H1 (cell line): ENCODE measurements at regions not wholly inside any gene's neighbourhood (a gene's known extent, or its start where the extent isn't known, plus 50 kb on each side); places are given as distances from the start of the nearest gene placed in this dataset.

Experiments
- CTCF ChIA-PET: fragments of 300-600 bp; sonication (Branson Sonifier 250); formaldehyde crosslinking; loops from one replicate; lab custom pipeline; 2021; ENCODE audit not compliant: partially characterized antibody; lab: Charles Lee
- POLR2A ChIA-PET: fragments of 300-600 bp; sonication (Branson Sonifier 250); formaldehyde crosslinking; loops from one replicate; lab custom pipeline; 2021; ENCODE audit warnings: inconsistent platforms; ENCODE audit not compliant: partially characterized antibody; lab: Charles Lee
- DNase-seq, 2 experiments: peaks; one replicate each; pipeline versions ENCODE4 v3.0.0 to v3.0.0-alpha.2; 2010 to 2022; ENCODE audit warnings: low spot score in 2 of 2, low read depth in 1 of 2, mixed read lengths in 1 of 2
- FAIRE-seq: peaks from 2 replicates; lab custom pipeline; 2011; peaks lifted over from hg19 to GRCh38; lab: Jason Lieb, UNC
- H2AFZ ChIP-seq: 2 replicates; pipeline ENCODE4 v1.8.1; 2012; ENCODE audit warnings: low read length, inconsistent platforms
- H2AK5ac ChIP-seq: 2 replicates; pipeline ENCODE4 v1.6.1; 2013; ENCODE audit warnings: low read depth, low read length
- H2BK120ac ChIP-seq: replicated peaks from 2 replicates; pipeline ENCODE3; 2013; ENCODE audit warnings: low read depth, low read length, inconsistent platforms
- H2BK12ac ChIP-seq: 2 replicates; pipeline ENCODE4 v1.6.1; 2013; ENCODE audit warnings: low read depth, low read length
- H2BK15ac ChIP-seq: 2 replicates; pipeline ENCODE4 v1.6.1; 2013; ENCODE audit warnings: low read length
- H2BK20ac ChIP-seq: 2 replicates; pipeline ENCODE4 v1.6.1; 2013; ENCODE audit warnings: low read length
- H2BK5ac ChIP-seq: 2 replicates; pipeline ENCODE4 v1.6.1; 2013; ENCODE audit warnings: low read depth, low read length
- H3K14ac ChIP-seq: 2 replicates; pipeline ENCODE4 v1.6.1; 2013; ENCODE audit warnings: inconsistent platforms; ENCODE audit not compliant: insufficient read length
- H3K18ac ChIP-seq: 2 replicates; pipeline ENCODE4 v1.6.1; 2013; ENCODE audit warnings: low read length; ENCODE audit errors: extremely low read depth
- H3K23ac ChIP-seq: 2 replicates; pipeline ENCODE4 v1.6.1; 2013; ENCODE audit warnings: inconsistent platforms; ENCODE audit not compliant: insufficient read length
- H3K23me2 ChIP-seq: 2 replicates; pipeline ENCODE4 v1.6.1; 2013; ENCODE audit warnings: low read depth, low read length
- H3K27ac ChIP-seq: 2 replicates; pipeline ENCODE4 v1.6.1; 2011; ENCODE audit warnings: low read depth, low read length, inconsistent platforms
- H3K27me3 ChIP-seq, 4 experiments: replicated peaks in 1 of 4; 1 replicate in 1 of 4; 2 replicates in 3 of 4; pipeline versions ENCODE4 v1.6.1 to v1.8.1; 2011 to 2013; ENCODE audit warnings: low read length in 3 of 4, mild to moderate bottlenecking in 3 of 4, inconsistent platforms in 2 of 4, mixed read lengths in 2 of 4, moderate library complexity in 1 of 4; ENCODE audit not compliant: control insufficient read depth in 3 of 4, insufficient read depth in 3 of 4; ENCODE audit errors: extremely low read depth in 1 of 4
- H3K36me3 ChIP-seq, 4 experiments: 2 replicates each; pipeline versions ENCODE4 v1.6.1 to v1.8.1; 2011 to 2013; ENCODE audit warnings: mild to moderate bottlenecking in 4 of 4, low read length in 3 of 4, moderate library complexity in 2 of 4, control low read depth in 1 of 4, inconsistent platforms in 1 of 4; ENCODE audit not compliant: insufficient read depth in 4 of 4, control insufficient read depth in 2 of 4
- H3K4ac ChIP-seq: replicated peaks from 2 replicates; pipeline ENCODE3; 2013; ENCODE audit warnings: low read length, low read depth, mixed read lengths, inconsistent platforms; ENCODE audit not compliant: insufficient read length
- H3K4me1 ChIP-seq, 4 experiments: replicated peaks in 1 of 4; 1 replicate in 1 of 4; 2 replicates in 3 of 4; pipeline versions ENCODE4 v1.6.1 to v1.8.1; 2011 to 2013; ENCODE audit warnings: low read length in 3 of 4, inconsistent platforms in 2 of 4, mixed read lengths in 1 of 4; ENCODE audit not compliant: insufficient read depth in 4 of 4, control insufficient read depth in 3 of 4
- H3K4me2 ChIP-seq, 2 experiments: 2 replicates each; pipeline versions ENCODE4 v1.6.1 to v1.8.1; 2011 to 2013; ENCODE audit warnings: low read depth in 2 of 2, low read length in 2 of 2, control low read depth in 1 of 2, inconsistent platforms in 1 of 2, mild to moderate bottlenecking in 1 of 2; ENCODE audit not compliant: insufficient read depth in 1 of 2
- H3K4me3 ChIP-seq, 4 experiments: fragments of 200-600, 300-600 bp in 1 of 4; sonication (generic), shearing (Covaris generic), sonication (Bioruptor Twin) in 1 of 4; 2 replicates each; pipeline versions ENCODE4 v1.5.1 to v1.8.1; 2011 to 2016; ENCODE audit warnings: low read length in 4 of 4, low read depth in 3 of 4, control low read depth in 2 of 4, inconsistent platforms in 2 of 4, mild to moderate bottlenecking in 2 of 4, mixed read lengths in 1 of 4, moderate library complexity in 1 of 4; ENCODE audit not compliant: insufficient read depth in 2 of 4; ENCODE audit errors: extremely low read depth in 1 of 4
- H3K56ac ChIP-seq: replicated peaks from 2 replicates; pipeline ENCODE3; 2013; ENCODE audit warnings: low read depth, mild to moderate bottlenecking, mixed read lengths, low read length, inconsistent platforms; ENCODE audit not compliant: insufficient read length
- H3K79me1 ChIP-seq: 2 replicates; pipeline ENCODE4 v1.6.1; 2013; ENCODE audit warnings: low read depth, low read length, control low read depth
- H3K79me2 ChIP-seq, 2 experiments: 2 replicates each; pipeline versions ENCODE4 v1.6.1 to v1.8.1; 2012 to 2013; ENCODE audit warnings: low read length in 2 of 2, mild to moderate bottlenecking in 2 of 2, inconsistent platforms in 1 of 2; ENCODE audit not compliant: insufficient read depth in 2 of 2, control insufficient read depth in 1 of 2
- H3K9ac ChIP-seq, 4 experiments: replicated peaks in 1 of 4; 1 replicate in 1 of 4; 2 replicates in 3 of 4; pipeline versions ENCODE4 v1.6.1 to v1.8.1; 2011 to 2013; ENCODE audit warnings: low read depth in 3 of 4, low read length in 3 of 4, control low read depth in 2 of 4, mild to moderate bottlenecking in 2 of 4, moderate library complexity in 2 of 4, inconsistent platforms in 1 of 4; ENCODE audit errors: extremely low read depth in 1 of 4
- H3K9me3 ChIP-seq, 2 experiments: 2 replicates each; pipeline versions ENCODE4 v1.6.1 to v1.8.1; 2012 to 2013; ENCODE audit warnings: mild to moderate bottlenecking in 2 of 2, moderate library complexity in 2 of 2, control low read depth in 1 of 2, inconsistent platforms in 1 of 2, low read depth in 1 of 2, low read length in 1 of 2, mixed read lengths in 1 of 2; ENCODE audit not compliant: insufficient read depth in 2 of 2
- H4K20me1 ChIP-seq, 2 experiments: replicated peaks in 1 of 2; 2 replicates each; pipeline versions ENCODE3 to v1.8.1; 2011 to 2013; ENCODE audit warnings: inconsistent platforms in 2 of 2, low read length in 2 of 2, mild to moderate bottlenecking in 1 of 2; ENCODE audit not compliant: insufficient read depth in 2 of 2, control insufficient read depth in 1 of 2
- H4K5ac ChIP-seq: 2 replicates; pipeline ENCODE4 v1.6.1; 2013; ENCODE audit warnings: low read length, low read depth, mixed read lengths, inconsistent platforms; ENCODE audit not compliant: insufficient read length
- H4K8ac ChIP-seq: 2 replicates; pipeline ENCODE4 v1.8.0; 2013; ENCODE audit warnings: mild to moderate bottlenecking, moderate library complexity, low read length, inconsistent platforms; ENCODE audit not compliant: insufficient read depth; ENCODE audit errors: extremely low read depth
- H4K91ac ChIP-seq: replicated peaks from 2 replicates; pipeline ENCODE3; 2013; ENCODE audit warnings: low read length, mixed read lengths, inconsistent platforms; ENCODE audit not compliant: insufficient read length
- PHF8 ChIP-seq: fragments of 200-600 bp; sonication (generic); conservative IDR thresholded peaks from 2 replicates; pipeline ENCODE4 v1.7.1; 2012; ENCODE audit warnings: low read depth, mild to moderate bottlenecking, inconsistent platforms, low read length, moderate library complexity
- TAF1 ChIP-seq: IDR thresholded peaks from 2 replicates; pipeline ENCODE4 v1.6.1; 2011; ENCODE audit warnings: mild to moderate bottlenecking, low read depth, low read length
- WGBS, 2 experiments: shearing (Covaris generic) in 1 of 2; methylation state at CpG; one replicate each; pipeline versions ENCODE4 v1.1.6 to v1.1.7; 2013 to 2015; ENCODE audit warnings: low lambda C conversion rate in 2 of 2, mixed read lengths in 2 of 2, inconsistent platforms in 1 of 2, low coverage in 1 of 2, missing lambda C conversion rate in 1 of 2; ENCODE audit not compliant: insufficient replicate concordance in 2 of 2, insufficient coverage in 1 of 2, insufficient read length in 1 of 2; ENCODE audit errors: extremely low coverage in 1 of 2, missing lambda C conversion rate in 1 of 2; 5-methylcytosine and 5-hydroxymethylcytosine counted together

DNA sequence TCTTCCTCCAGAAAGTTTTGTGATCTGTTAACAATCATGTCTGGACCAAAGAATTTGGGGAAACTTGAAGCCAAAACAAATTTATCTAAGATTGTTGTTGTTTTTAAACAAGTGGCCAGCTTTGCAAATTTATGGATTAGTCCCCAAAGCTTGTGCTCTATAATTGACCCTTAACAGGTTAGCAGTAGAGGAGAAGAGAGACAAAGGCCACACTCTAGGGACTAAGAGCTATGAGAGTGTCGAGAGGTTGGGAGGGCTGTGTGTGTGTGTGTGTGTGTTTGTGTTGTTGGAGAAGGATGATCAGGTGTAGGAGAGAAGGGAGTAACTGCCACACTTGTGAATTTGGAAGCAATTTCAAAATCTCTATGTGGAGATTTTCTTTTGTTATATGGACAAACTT is 367.3 kb downstream of the KCNRG start:
- no peak overlapping the region for H3K56ac ChIP-seq
- no peak overlapping the region for H3K14ac ChIP-seq
- no peak overlapping the region for H2BK20ac ChIP-seq
- H4K8ac ChIP-seq, result no peak overlapping the region
- FAIRE-seq (no peak), DNase-seq (no peak)
- no peak overlapping the region for H3K9ac ChIP-seq
- no peak overlapping the region for H2BK12ac ChIP-seq
- no peaks in the 10 kb centered on the region for H4K20me1 ChIP-seq
- no peak overlapping the region for H3K4ac ChIP-seq
- no peak overlapping the region for H4K5ac ChIP-seq
- no peak overlapping the region for H2BK5ac ChIP-seq
- 91% methylated on average over 1 of the region's 1 CpG; no CpG with 5 or more reads in 1 of the 2 experiments for WGBS, 2 experiments
- peaks cover 5 to 13% (median 9%) of the 10 kb centered on the region in 4 experiments; a peak in 6 of 7 replicates for H3K4me1 ChIP-seq
- POLR2A ChIA-PET, result no interaction called here
- no peaks in the 10 kb centered on the region; a peak in 1 of 8 replicates for H3K36me3 ChIP-seq
- TF ChIP-seq TAF1, result no peak
- TF ChIP-seq PHF8, result no peak
- H3K79me1 ChIP-seq, result no peaks in the 10 kb centered on the region
- H3K4me3 ChIP-seq, result no peak overlapping the region
- no peak overlapping the region for H2AFZ ChIP-seq
- CTCF ChIA-PET, result no interaction called here
- peaks cover 14 to 16% of the 10 kb centered on the region in 2 experiments for H3K9me3 ChIP-seq
- no peak overlapping the region for H3K23ac ChIP-seq
- no peaks in the 10 kb centered on the region; the same call in 1 of the 2 replicates for H3K23me2 ChIP-seq
- no peak overlapping the region for H3K18ac ChIP-seq
- H3K79me2 ChIP-seq, result no peaks in the 10 kb centered on the region
- H3K27me3 ChIP-seq, result no peaks in the 10 kb centered on the region
- H2AK5ac ChIP-seq, result no peak overlapping the region
- no peak overlapping the region for H2BK15ac ChIP-seq
- H3K27ac ChIP-seq, result no peak overlapping the region
- H4K91ac ChIP-seq, result no peak overlapping the region
- no peak overlapping the region for H3K4me2 ChIP-seq
- no peak overlapping the region for H2BK120ac ChIP-seq
